NCI-H1694 treated with DMSO at 0.1 percent for 48 hours (cell line): ENCODE measurements at regions not wholly inside any gene's neighbourhood (a gene's known extent, or its start where the extent isn't known, plus 50 kb on each side); places are given as distances from the start of the nearest gene placed in this dataset.

Experiments used
- DNase-seq: peaks from one replicate; lab custom pipeline; 2025; lab: John Stamatoyannopoulos, UW

GRCh38 chr9:14428781-14429230, 114.9 kb upstream of the NFIB start:
- peak; percentile 68 for DNase-seq

- DNase-seq, result no peak
Measured at GRCh38 chr9:14427419-14427818, 113.5 kb upstream of the NFIB start.

GRCh38 chr9:14424983-14425382, 111.0 kb upstream of the NFIB start:
- no peak for DNase-seq

GRCh38 chr9:14424289-14424688, 110.3 kb upstream of the NFIB start:
- DNase-seq, result no peak

GRCh38 chr9:14423815-14424261, 109.9 kb upstream of the NFIB start:
- DNase-seq, result no peak

- DNase-seq, result no peak
Measured at GRCh38 chr9:14421291-14421690, 107.3 kb upstream of the NFIB start.

GRCh38 chr9:14418941-14419937, 105.3 kb upstream of the NFIB start:
- no peak for DNase-seq

- DNase-seq, result no peak
Measured at GRCh38 chr9:14418301-14418940, 104.5 kb upstream of the NFIB start.

GRCh38 chr9:14417237-14417636, 103.3 kb upstream of the NFIB start:
- DNase-seq, result no peak

GRCh38 chr9:14415947-14416346, 102.0 kb upstream of the NFIB start:
- DNase-seq, result no peak

- DNase-seq, result no peak
Measured at GRCh38 chr9:14413812-14414211, 99.9 kb upstream of the NFIB start.

GRCh38 chr9:14412775-14413174, 98.8 kb upstream of the NFIB start:
- no peak for DNase-seq

GRCh38 chr9:14406463-14406862, 92.5 kb upstream of the NFIB start:
- no peak for DNase-seq

GRCh38 chr9:14405176-14405706, 91.3 kb upstream of the NFIB start:
- no peak for DNase-seq

GRCh38 chr9:14403081-14403480, 89.1 kb upstream of the NFIB start:
- peak; percentile 67 for DNase-seq

- DNase-seq, result peak; percentile 67
Measured at GRCh38 chr9:14402583-14402982, 88.6 kb upstream of the NFIB start.

- no peak for DNase-seq
Measured at GRCh38 chr9:14401911-14402310, 88.0 kb upstream of the NFIB start.

GRCh38 chr9:14400658-14400995, 86.7 kb upstream of the NFIB start:
- DNase-seq, result peak; percentile 92

- DNase-seq, result no peak
Measured at GRCh38 chr9:14399756-14400657, 86.1 kb upstream of the NFIB start.

- DNase-seq, result no peak
Measured at GRCh38 chr9:14398473-14398872, 84.5 kb upstream of the NFIB start.

GRCh38 chr9:14396171-14396570, 82.2 kb upstream of the NFIB start:
- DNase-seq, result peak; percentile 52
